Neural cell (in vitro differentiated cells): ENCODE measurements at regions not wholly inside any gene's neighbourhood (a gene's known extent, or its start where the extent isn't known, plus 50 kb on each side); places are given as distances from the start of the nearest gene placed in this dataset.

Experiments
- EP300 ChIP-seq: fragments of 450-650 bp; conservative IDR thresholded peaks from 2 replicates; pipeline ENCODE4 v1.6.1; 2014; ENCODE audit warnings: antibody characterized with exemption, mild to moderate bottlenecking, moderate library complexity; ENCODE audit not compliant: poor library complexity, severe bottlenecking
- RAD21 ChIP-seq: fragments of 450-650 bp; conservative IDR thresholded peaks from 2 replicates; pipeline ENCODE4 v1.6.1; 2014; ENCODE audit warnings: antibody characterized with exemption, mild to moderate bottlenecking, moderate library complexity
- TF ChIP-seq, protein P1 (sequence below): fragments of 450-650 bp; IDR thresholded peaks from 2 replicates; pipeline ENCODE4 v1.5.1; 2014; ENCODE audit warnings: antibody characterized with exemption, mild to moderate bottlenecking, moderate library complexity; ENCODE audit not compliant: poor library complexity, severe bottlenecking

DNA sequence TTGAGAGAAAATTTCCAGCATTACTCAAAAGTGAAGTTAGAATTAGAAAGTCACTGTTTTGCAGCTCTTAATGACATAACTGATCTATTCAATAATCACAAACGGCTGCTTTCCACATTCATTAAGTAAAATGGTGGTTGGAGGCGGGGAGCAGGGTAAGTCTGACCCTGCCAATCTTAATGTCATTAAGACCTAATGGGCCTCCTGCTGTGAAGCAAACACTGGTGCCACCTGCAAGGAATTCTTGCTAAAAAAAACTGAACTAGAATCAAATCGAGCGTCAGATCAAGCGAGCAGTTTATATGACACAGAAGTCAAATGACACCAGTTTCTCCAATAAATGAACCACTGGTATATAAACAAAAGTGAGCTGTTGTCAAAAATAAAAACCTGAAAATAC is 351.5 kb downstream of the BRD1 start:
- TF ChIP-seq, protein P1, sequence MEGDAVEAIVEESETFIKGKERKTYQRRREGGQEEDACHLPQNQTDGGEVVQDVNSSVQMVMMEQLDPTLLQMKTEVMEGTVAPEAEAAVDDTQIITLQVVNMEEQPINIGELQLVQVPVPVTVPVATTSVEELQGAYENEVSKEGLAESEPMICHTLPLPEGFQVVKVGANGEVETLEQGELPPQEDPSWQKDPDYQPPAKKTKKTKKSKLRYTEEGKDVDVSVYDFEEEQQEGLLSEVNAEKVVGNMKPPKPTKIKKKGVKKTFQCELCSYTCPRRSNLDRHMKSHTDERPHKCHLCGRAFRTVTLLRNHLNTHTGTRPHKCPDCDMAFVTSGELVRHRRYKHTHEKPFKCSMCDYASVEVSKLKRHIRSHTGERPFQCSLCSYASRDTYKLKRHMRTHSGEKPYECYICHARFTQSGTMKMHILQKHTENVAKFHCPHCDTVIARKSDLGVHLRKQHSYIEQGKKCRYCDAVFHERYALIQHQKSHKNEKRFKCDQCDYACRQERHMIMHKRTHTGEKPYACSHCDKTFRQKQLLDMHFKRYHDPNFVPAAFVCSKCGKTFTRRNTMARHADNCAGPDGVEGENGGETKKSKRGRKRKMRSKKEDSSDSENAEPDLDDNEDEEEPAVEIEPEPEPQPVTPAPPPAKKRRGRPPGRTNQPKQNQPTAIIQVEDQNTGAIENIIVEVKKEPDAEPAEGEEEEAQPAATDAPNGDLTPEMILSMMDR = no peak
- TF ChIP-seq EP300 (no peak), RAD21 (no peak)
